ENCODE measurements at regions not wholly inside any gene's neighbourhood (a gene's known extent, or its start where the extent isn't known, plus 50 kb on each side); places are given as distances from the start of the nearest gene placed in this dataset.

GRCh38 chr16:64621616-64622015 is 500.2 kb downstream of the CDH11 start:
- H3K9me2 ChIP-seq (ENCODE audit: insufficient read depth, low read length), result no peaks in the 10 kb centered on the region
- TF ChIP-seq EZH2 (IDR thresholded peaks at IDR 0.05; ENCODE audit: borderline replicate concordance, insufficient read depth, low read length, poor library complexity, severe bottlenecking) (no peak), TAF1 (IDR thresholded peaks at IDR 0.05; ENCODE audit: low read depth) (no peak), POLR2AphosphoS5 (IDR thresholded peaks at IDR 0.05) (no peak), MXI1 (conservative IDR thresholded peaks at IDR 0.05; ENCODE audit: poor library complexity, severe bottlenecking) (no peak), SMC3 (conservative IDR thresholded peaks at IDR 0.05; ENCODE audit: poor library complexity) (no peak), REST (IDR thresholded peaks at IDR 0.05; ENCODE audit: borderline replicate concordance) (no peak), RAD21 (conservative IDR thresholded peaks at IDR 0.05) (no peak)
- TF ChIP-seq, protein P1, sequence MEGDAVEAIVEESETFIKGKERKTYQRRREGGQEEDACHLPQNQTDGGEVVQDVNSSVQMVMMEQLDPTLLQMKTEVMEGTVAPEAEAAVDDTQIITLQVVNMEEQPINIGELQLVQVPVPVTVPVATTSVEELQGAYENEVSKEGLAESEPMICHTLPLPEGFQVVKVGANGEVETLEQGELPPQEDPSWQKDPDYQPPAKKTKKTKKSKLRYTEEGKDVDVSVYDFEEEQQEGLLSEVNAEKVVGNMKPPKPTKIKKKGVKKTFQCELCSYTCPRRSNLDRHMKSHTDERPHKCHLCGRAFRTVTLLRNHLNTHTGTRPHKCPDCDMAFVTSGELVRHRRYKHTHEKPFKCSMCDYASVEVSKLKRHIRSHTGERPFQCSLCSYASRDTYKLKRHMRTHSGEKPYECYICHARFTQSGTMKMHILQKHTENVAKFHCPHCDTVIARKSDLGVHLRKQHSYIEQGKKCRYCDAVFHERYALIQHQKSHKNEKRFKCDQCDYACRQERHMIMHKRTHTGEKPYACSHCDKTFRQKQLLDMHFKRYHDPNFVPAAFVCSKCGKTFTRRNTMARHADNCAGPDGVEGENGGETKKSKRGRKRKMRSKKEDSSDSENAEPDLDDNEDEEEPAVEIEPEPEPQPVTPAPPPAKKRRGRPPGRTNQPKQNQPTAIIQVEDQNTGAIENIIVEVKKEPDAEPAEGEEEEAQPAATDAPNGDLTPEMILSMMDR (IDR thresholded peaks at IDR 0.05; ENCODE audit: poor library complexity, severe bottlenecking), result no peak
- H4K20me1 ChIP-seq (ENCODE audit: insufficient read depth), result no peaks in the 10 kb centered on the region
- H3K4me2 ChIP-seq (ENCODE audit: low read length), result no peak overlapping the region
- H3K27ac ChIP-seq (ENCODE audit: low read length), result no peak overlapping the region
- H3K9me3 ChIP-seq (ENCODE audit: low read length), result no peaks in the 10 kb centered on the region
- H3K4me3 ChIP-seq (ENCODE audit: low read length), result no peak overlapping the region
- H3K27me3 ChIP-seq (ENCODE audit: insufficient read depth, low read depth, low read length), result no peaks in the 10 kb centered on the region
- H3K9ac ChIP-seq (ENCODE audit: low read length), result no peak overlapping the region
- H2AFZ ChIP-seq (ENCODE audit: low read depth, low read length), result no peak overlapping the region
- H3K79me2 ChIP-seq (replicated peaks; ENCODE audit: insufficient read depth, low read length), result no peaks in the 10 kb centered on the region
- H3F3A ChIP-seq (ENCODE audit: insufficient read depth, low read length, poor library complexity, severe bottlenecking), result peaks cover 2% of the 10 kb centered on the region
- no peaks in the 10 kb centered on the region for H3K36me3 ChIP-seq (ENCODE audit: insufficient read depth, low read length)

DNA sequence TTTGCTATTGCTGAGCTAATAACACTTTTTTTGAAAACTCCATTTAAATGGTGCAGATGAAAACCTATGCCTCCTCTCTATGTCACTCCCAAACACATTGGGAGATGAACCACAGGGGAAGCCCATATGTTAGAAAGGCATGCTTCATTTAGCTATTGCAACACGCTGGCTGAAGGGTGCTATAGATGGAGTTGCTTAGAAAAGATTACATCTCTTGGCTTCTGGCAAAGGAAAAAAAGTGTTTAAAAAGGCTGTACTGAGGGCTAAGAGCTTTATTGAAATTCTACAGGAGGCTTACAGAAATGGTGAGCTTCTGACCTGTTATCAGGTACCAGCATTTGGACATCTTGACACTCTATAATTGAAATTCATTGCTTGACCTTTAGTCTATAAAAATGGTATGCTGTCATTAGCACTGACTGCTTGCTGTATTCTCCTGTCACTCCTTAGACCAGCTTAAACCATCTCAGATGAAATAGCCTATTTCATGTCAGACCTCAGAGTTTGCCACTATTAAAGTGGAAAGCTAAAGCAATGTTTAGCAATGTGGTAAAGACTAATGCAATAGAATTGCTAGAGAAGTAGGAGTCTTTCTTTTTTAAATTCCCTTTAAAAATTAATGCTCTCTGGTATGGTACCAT is 503.9 kb downstream of the CDH11 start:
- H4K20me1 ChIP-seq (ENCODE audit: insufficient read depth), result no peaks in the 10 kb centered on the region
- peak overlapping the region; percentile 29 for H3K27ac ChIP-seq (ENCODE audit: low read length)
- H3F3A ChIP-seq (ENCODE audit: insufficient read depth, low read length, poor library complexity, severe bottlenecking), result peaks cover 2% of the 10 kb centered on the region
- H3K4me3 ChIP-seq (ENCODE audit: low read length), result no peak overlapping the region
- no peaks in the 10 kb centered on the region for H3K9me2 ChIP-seq (ENCODE audit: insufficient read depth, low read length)
- TF ChIP-seq EP300 (conservative IDR thresholded peaks at IDR 0.05; ENCODE audit: poor library complexity, severe bottlenecking), result peak; percentile 63
- no peak for TF ChIP-seq TAF1 (IDR thresholded peaks at IDR 0.05; ENCODE audit: low read depth)
- peak; percentile 28 for TF ChIP-seq POLR2AphosphoS5 (IDR thresholded peaks at IDR 0.05)
- H3K4me2 ChIP-seq (ENCODE audit: low read length), result no peak overlapping the region
- no peaks in the 10 kb centered on the region for H3K79me2 ChIP-seq (replicated peaks; ENCODE audit: insufficient read depth, low read length)
- no peak overlapping the region for H2AFZ ChIP-seq (ENCODE audit: low read depth, low read length)
- H3K9me3 ChIP-seq (ENCODE audit: low read length), result no peaks in the 10 kb centered on the region
- H3K9ac ChIP-seq (ENCODE audit: low read length), result no peak overlapping the region
- H3K36me3 ChIP-seq (ENCODE audit: insufficient read depth, low read length), result no peaks in the 10 kb centered on the region
- no peaks in the 10 kb centered on the region for H3K27me3 ChIP-seq (ENCODE audit: insufficient read depth, low read depth, low read length)
